ENCODE measurements at regions not wholly inside any gene's neighbourhood (a gene's known extent, or its start where the extent isn't known, plus 50 kb on each side); places are given as distances from the start of the nearest gene placed in this dataset.

DNA sequence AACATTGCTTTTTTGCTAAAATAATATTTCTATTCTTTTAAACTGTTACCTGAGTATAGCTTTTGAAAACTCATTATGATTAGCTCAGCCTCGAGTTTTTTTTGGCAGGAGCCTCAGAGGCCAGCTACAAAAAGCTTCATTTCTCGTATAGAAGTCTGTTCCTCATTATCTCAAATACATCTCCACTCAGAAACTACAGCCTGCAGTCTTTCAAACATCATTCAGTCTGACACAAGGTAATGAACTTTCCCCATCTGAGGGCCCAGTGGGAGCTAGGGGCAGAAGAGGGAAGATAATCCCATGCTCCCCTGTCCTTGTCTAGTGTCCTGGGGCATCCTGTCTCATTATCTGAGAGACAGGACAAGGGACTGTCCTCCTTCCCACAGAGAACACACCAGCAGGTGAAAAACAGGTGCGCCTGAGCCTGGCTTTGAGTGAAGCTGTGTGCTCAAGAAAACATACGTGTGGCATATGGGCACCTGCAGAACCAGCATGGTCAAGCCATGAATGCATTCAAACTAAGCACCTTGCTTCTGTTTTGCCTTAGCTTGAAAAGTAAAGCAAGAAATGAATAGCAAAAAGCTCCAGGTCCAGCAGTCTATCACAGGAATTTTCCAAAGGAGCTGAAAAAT, 247.5 kb downstream of the MREG start:
- ATAC-seq (no peak), DNase-seq (no peak)
- no peak overlapping the region for H3K27ac ChIP-seq
- 80 to 83% (median 83%) methylated on average over 4 of the region's 4 CpGs for WGBS, 3 donors
- no peaks in the 10 kb centered on the region for H3K9me3 ChIP-seq
- no peaks in the 10 kb centered on the region for H3K27me3 ChIP-seq (ENCODE audit: insufficient read depth in 3 of 3, low read length in 2 of 3)
- intact Hi-C loops (cut with DNase I): no loop called here
- no peaks in the 10 kb centered on the region for H3K36me3 ChIP-seq (ENCODE audit: insufficient read depth in 1 of 2, low read depth in 1 of 2)
- no peak overlapping the region for H3K4me3 ChIP-seq
- TF ChIP-seq, protein P1, sequence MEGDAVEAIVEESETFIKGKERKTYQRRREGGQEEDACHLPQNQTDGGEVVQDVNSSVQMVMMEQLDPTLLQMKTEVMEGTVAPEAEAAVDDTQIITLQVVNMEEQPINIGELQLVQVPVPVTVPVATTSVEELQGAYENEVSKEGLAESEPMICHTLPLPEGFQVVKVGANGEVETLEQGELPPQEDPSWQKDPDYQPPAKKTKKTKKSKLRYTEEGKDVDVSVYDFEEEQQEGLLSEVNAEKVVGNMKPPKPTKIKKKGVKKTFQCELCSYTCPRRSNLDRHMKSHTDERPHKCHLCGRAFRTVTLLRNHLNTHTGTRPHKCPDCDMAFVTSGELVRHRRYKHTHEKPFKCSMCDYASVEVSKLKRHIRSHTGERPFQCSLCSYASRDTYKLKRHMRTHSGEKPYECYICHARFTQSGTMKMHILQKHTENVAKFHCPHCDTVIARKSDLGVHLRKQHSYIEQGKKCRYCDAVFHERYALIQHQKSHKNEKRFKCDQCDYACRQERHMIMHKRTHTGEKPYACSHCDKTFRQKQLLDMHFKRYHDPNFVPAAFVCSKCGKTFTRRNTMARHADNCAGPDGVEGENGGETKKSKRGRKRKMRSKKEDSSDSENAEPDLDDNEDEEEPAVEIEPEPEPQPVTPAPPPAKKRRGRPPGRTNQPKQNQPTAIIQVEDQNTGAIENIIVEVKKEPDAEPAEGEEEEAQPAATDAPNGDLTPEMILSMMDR (IDR thresholded peaks at IDR 0.05): no peak
- no peaks in the 10 kb centered on the region for H3K4me1 ChIP-seq

DNA sequence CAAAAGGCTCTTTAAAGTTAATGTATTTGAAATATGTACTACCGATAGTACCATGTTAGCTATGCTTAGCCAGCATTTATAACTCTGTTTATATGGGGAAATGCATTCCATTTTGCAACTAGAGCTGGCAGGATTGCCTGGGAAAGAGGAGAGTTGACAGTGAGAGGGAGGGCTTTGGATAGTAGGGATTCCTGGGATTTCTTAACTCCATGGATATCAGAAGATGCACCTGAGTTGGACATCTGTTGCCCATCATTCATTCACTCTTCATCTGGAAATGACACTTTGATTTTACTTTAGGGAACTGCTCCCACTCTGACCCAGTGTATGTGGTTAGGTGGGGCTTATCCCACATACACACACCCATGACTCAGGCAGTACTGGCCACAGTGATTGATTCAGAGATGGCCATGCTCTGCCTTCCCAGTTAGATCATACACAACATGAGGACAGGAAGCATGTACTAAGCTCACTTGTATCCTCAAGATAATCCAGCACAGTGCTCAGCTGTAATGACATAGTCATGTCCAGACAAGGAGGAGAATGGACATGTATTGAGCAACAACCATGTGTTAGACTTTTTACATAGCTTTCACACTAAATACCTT, 248.8 kb downstream of the MREG start:
- TF ChIP-seq, protein P1 (IDR thresholded peaks at IDR 0.05): no peak
- Histone ChIP-seq H3K4me3 (no peak overlapping the region), H3K27me3 (ENCODE audit: insufficient read depth in 3 of 3, low read length in 2 of 3) (no peaks in the 10 kb centered on the region), H3K9me3 (no peaks in the 10 kb centered on the region), H3K36me3 (ENCODE audit: insufficient read depth in 1 of 2, low read depth in 1 of 2) (no peaks in the 10 kb centered on the region), H3K4me1 (no peaks in the 10 kb centered on the region), H3K27ac (no peak overlapping the region)
- ATAC-seq: no peak
- DNase-seq: no peak
- intact Hi-C loops (cut with DNase I): no loop called here
- 56 to 78% (median 70%) methylated on average over 1 of the region's 1 CpG for WGBS, 3 donors

DNA sequence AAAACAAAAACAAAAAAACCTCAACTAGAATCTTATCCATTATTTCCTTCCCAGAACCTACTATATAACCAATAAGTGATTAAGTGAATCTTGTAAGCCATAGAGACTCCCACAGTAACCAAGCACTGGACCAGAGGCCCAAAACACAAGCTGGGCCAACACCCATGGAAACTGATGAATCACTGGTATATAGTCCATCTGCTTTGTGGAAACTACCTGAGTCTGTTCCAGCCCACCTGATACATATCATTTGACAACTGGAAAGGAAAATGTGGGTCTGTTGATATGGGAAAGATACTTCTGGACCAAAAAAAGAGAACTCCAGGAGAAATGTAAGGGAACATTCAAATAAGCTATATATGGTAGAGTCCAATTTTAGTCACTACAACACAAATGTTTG, 252.8 kb downstream of the MREG start:
- intact Hi-C loops (cut with DNase I): no loop called here
- TF ChIP-seq, protein P1 (IDR thresholded peaks at IDR 0.05): no peak
- Histone ChIP-seq H3K9me3 (no peaks in the 10 kb centered on the region), H3K4me1 (no peaks in the 10 kb centered on the region), H3K36me3 (ENCODE audit: insufficient read depth in 1 of 2, low read depth in 1 of 2) (no peaks in the 10 kb centered on the region), H3K27me3 (ENCODE audit: insufficient read depth in 3 of 3, low read length in 2 of 3) (no peaks in the 10 kb centered on the region), H3K27ac (no peak overlapping the region), H3K4me3 (no peak overlapping the region)
- ATAC-seq: no peak
- no peak for DNase-seq

DNA sequence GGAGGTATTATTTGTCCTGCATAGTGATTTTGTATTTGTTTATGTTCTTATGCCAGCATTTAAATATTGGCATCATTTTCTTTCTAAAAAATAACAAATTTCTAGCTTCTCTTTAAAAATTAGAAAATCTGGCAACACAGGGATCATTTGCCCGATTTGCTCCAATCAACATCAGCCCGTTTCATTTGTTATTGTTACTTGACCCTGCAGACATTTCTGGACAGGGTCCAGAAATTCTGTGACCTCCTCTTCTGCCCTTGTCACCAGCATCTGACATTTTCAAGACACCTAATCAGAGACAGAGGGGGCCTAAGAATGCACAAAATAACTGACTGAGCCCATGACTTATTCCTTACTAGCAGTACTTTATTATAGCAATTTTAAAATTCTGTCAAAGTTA, 253.3 kb downstream of the MREG start:
- Histone ChIP-seq H3K4me3 (no peak overlapping the region), H3K27ac (no peak overlapping the region), H3K9me3 (no peaks in the 10 kb centered on the region), H3K36me3 (ENCODE audit: insufficient read depth in 1 of 2, low read depth in 1 of 2) (no peaks in the 10 kb centered on the region), H3K4me1 (no peaks in the 10 kb centered on the region), H3K27me3 (ENCODE audit: insufficient read depth in 3 of 3, low read length in 2 of 3) (no peaks in the 10 kb centered on the region)
- intact Hi-C loops (cut with DNase I): no loop called here
- no peak for ATAC-seq
- TF ChIP-seq, protein P1 (IDR thresholded peaks at IDR 0.05): no peak
- DNase-seq: no peak
- 64 to 85% (median 82%) methylated on average over 2 of the region's 2 CpGs for WGBS, 3 donors

DNA sequence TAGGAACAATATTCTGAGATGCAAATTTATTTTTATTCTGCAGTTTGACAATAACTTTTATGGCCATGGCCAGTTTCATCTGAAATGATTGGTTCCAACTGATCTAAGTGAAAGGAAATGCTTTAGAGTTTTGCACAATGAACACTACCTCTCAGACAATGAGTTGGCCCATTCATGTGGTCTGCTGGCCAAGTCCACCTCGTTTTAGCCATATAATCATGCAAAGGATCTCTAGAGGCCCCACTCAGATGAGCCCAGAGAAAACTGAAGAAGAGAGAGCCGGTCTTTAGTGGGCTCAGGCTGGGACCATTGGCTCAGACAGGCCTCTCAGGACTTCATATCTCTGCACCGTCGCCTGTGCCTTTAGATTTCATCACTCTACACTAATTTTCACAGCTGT, 254.7 kb downstream of the MREG start:
- no peaks in the 10 kb centered on the region for H3K4me1 ChIP-seq
- TF ChIP-seq, protein P1 (IDR thresholded peaks at IDR 0.05): no peak
- 60 to 61% (median 60%) methylated on average over 4 of the region's 4 CpGs for WGBS, 3 donors
- ATAC-seq: peak in 2 of 4 donors; percentile 32 to 34
- DNase-seq: no peak
- intact Hi-C loops (cut with DNase I): no loop called here
- no peak overlapping the region for H3K4me3 ChIP-seq
- H3K27me3 ChIP-seq (ENCODE audit: insufficient read depth in 3 of 3, low read length in 2 of 3): no peaks in the 10 kb centered on the region
- H3K36me3 ChIP-seq (ENCODE audit: insufficient read depth in 1 of 2, low read depth in 1 of 2): no peaks in the 10 kb centered on the region
- H3K27ac ChIP-seq: no peak overlapping the region
- H3K9me3 ChIP-seq: no peaks in the 10 kb centered on the region

All from psoas muscle (tissue), 7 donors.